ENCODE measurements at regions not wholly inside any gene's neighbourhood (a gene's known extent, or its start where the extent isn't known, plus 50 kb on each side); places are given as distances from the start of the nearest gene placed in this dataset.

- TF ChIP-seq TCF12 (IDR thresholded peaks at IDR 0.05; ENCODE audit: low read depth) (no peak), CREB1 (IDR thresholded peaks at IDR 0.05; ENCODE audit: low read depth) (no peak), FOXM1 (IDR thresholded peaks at IDR 0.05; ENCODE audit: borderline replicate concordance, low read depth) (no peak), EP300 (IDR thresholded peaks at IDR 0.05; ENCODE audit: borderline replicate concordance) (no peak), ZBTB7A (IDR thresholded peaks at IDR 0.05; ENCODE audit: low read depth) (no peak), YY1 (IDR thresholded peaks at IDR 0.05; ENCODE audit: low read depth) (no peak), NFIC (IDR thresholded peaks at IDR 0.05) (no peak), CEBPB (IDR thresholded peaks at IDR 0.05) (no peak), EGR1 (IDR thresholded peaks at IDR 0.05) (no peak), USF1 (IDR thresholded peaks at IDR 0.05) (no peak), TAF1 (IDR thresholded peaks at IDR 0.05; ENCODE audit: low read depth) (no peak)
Observed at GRCh38 chr12:107393043-107393717, 292.4 kb upstream of the PWP1 start.

GRCh38 chr12:107394693-107395092 is 290.9 kb upstream of the PWP1 start:
- no peak for TF ChIP-seq TEAD4 (IDR thresholded peaks at IDR 0.05)
- TF ChIP-seq EGR1 (IDR thresholded peaks at IDR 0.05), result no peak
- TF ChIP-seq CREB1 (IDR thresholded peaks at IDR 0.05; ENCODE audit: low read depth), result no peak
- TF ChIP-seq USF1 (IDR thresholded peaks at IDR 0.05), result no peak
- TF ChIP-seq YY1 (IDR thresholded peaks at IDR 0.05; ENCODE audit: low read depth), result no peak
- TF ChIP-seq EP300 (IDR thresholded peaks at IDR 0.05; ENCODE audit: borderline replicate concordance), result no peak
- no peak for TF ChIP-seq TCF12 (IDR thresholded peaks at IDR 0.05; ENCODE audit: low read depth)
- TF ChIP-seq TAF1 (IDR thresholded peaks at IDR 0.05; ENCODE audit: low read depth), result no peak
- no peak for TF ChIP-seq RAD21 (IDR thresholded peaks at IDR 0.05; ENCODE audit: low read depth)
- no peak for TF ChIP-seq FOXM1 (IDR thresholded peaks at IDR 0.05; ENCODE audit: borderline replicate concordance, low read depth)
- TF ChIP-seq NFIC (IDR thresholded peaks at IDR 0.05), result no peak
- TF ChIP-seq REST (IDR thresholded peaks at IDR 0.05; ENCODE audit: low read depth), result no peak
- TF ChIP-seq CEBPB (IDR thresholded peaks at IDR 0.05), result no peak
- TF ChIP-seq ZBTB7A (IDR thresholded peaks at IDR 0.05; ENCODE audit: low read depth), result no peak
- no peak for TF ChIP-seq MAX (IDR thresholded peaks at IDR 0.05)

- TF ChIP-seq TAF1 (IDR thresholded peaks at IDR 0.05; ENCODE audit: low read depth) (no peak), MAX (IDR thresholded peaks at IDR 0.05) (no peak), TEAD4 (IDR thresholded peaks at IDR 0.05) (no peak), REST (IDR thresholded peaks at IDR 0.05; ENCODE audit: low read depth) (no peak), YY1 (IDR thresholded peaks at IDR 0.05; ENCODE audit: low read depth) (no peak), EGR1 (IDR thresholded peaks at IDR 0.05) (no peak), CEBPB (IDR thresholded peaks at IDR 0.05) (no peak), RAD21 (IDR thresholded peaks at IDR 0.05; ENCODE audit: low read depth) (no peak), CREB1 (IDR thresholded peaks at IDR 0.05; ENCODE audit: low read depth) (no peak), TCF12 (IDR thresholded peaks at IDR 0.05; ENCODE audit: low read depth) (no peak)
Observed at GRCh38 chr12:107395817-107396216, 289.8 kb upstream of the PWP1 start.

GRCh38 chr12:107396991-107397390 is 288.6 kb upstream of the PWP1 start:
- no peak for TF ChIP-seq TEAD4 (IDR thresholded peaks at IDR 0.05)
- TF ChIP-seq RAD21 (IDR thresholded peaks at IDR 0.05; ENCODE audit: low read depth), result no peak
- TF ChIP-seq CEBPB (IDR thresholded peaks at IDR 0.05), result no peak
- no peak for TF ChIP-seq EGR1 (IDR thresholded peaks at IDR 0.05)
- no peak for TF ChIP-seq YY1 (IDR thresholded peaks at IDR 0.05; ENCODE audit: low read depth)
- no peak for TF ChIP-seq ZBTB7A (IDR thresholded peaks at IDR 0.05; ENCODE audit: low read depth)
- TF ChIP-seq REST (IDR thresholded peaks at IDR 0.05; ENCODE audit: low read depth), result no peak
- TF ChIP-seq TCF12 (IDR thresholded peaks at IDR 0.05; ENCODE audit: low read depth), result no peak
- no peak for TF ChIP-seq TAF1 (IDR thresholded peaks at IDR 0.05; ENCODE audit: low read depth)
- no peak for TF ChIP-seq CREB1 (IDR thresholded peaks at IDR 0.05; ENCODE audit: low read depth)
- TF ChIP-seq FOXM1 (IDR thresholded peaks at IDR 0.05; ENCODE audit: borderline replicate concordance, low read depth), result no peak

Data from Ishikawa (cell line).